Natural killer cell (primary cell): ENCODE measurements at regions not wholly inside any gene's neighbourhood (a gene's known extent, or its start where the extent isn't known, plus 50 kb on each side); places are given as distances from the start of the nearest gene placed in this dataset.
"Not testable (repeated sequence)": the region's sequence is repeated elsewhere in the genome, so short reads cannot be mapped to it uniquely, and the experiment has no call there.

Source experiments
- ATAC-seq, 3 donors: fragments of 150-1000 bp in 2 of 3; fragments of 200-7000 bp in 1 of 3; cut with Tn5 transposase; 1 replicate in 1 of 3; 2 replicates in 2 of 3; pipeline ENCODE4 v1.10.0; 2021; ENCODE audit warnings: mild to moderate bottlenecking in 2 of 3, moderate library complexity in 2 of 3
- DNase-seq, 2 donors: peaks; one replicate each; pipeline versions ENCODE4 v3.0.0 to v3.0.0-alpha.2; 2013 to 2021; ENCODE audit warnings: mixed read lengths in 1 of 2
- H3K27ac ChIP-seq: one replicate; pipeline ENCODE4 v1.5.1; 2013; ENCODE audit warnings: mild to moderate bottlenecking, low read length
- H3K27me3 ChIP-seq: one replicate; pipeline ENCODE4 v1.6.1; 2013; ENCODE audit warnings: low read length; ENCODE audit not compliant: control insufficient read depth, insufficient read depth
- H3K36me3 ChIP-seq: one replicate; pipeline ENCODE4 v1.6.1; 2013; ENCODE audit warnings: low read length; ENCODE audit not compliant: control insufficient read depth, insufficient read depth
- H3K4me1 ChIP-seq: one replicate; pipeline ENCODE4 v1.6.1; 2013; ENCODE audit warnings: low read length; ENCODE audit not compliant: control insufficient read depth, insufficient read depth
- H3K4me3 ChIP-seq: one replicate; pipeline ENCODE4 v1.5.1; 2013; ENCODE audit warnings: low read length
- H3K9me3 ChIP-seq: one replicate; pipeline ENCODE4 v1.6.1; 2013; ENCODE audit warnings: low read length; ENCODE audit not compliant: control insufficient read depth, insufficient read depth
- H3K27ac Mint-ChIP-seq, 2 donors: one replicate each; pipeline ENCODE4 v1.8.0; 2022; ENCODE audit warnings: mild to moderate bottlenecking in 2 of 2, mixed read lengths in 2 of 2, moderate library complexity in 1 of 2
- H3K27me3 Mint-ChIP-seq, 2 donors: one replicate each; pipeline ENCODE4 v1.8.0; 2022; ENCODE audit warnings: low read depth in 2 of 2, mixed read lengths in 2 of 2
- H3K36me3 Mint-ChIP-seq: one replicate; pipeline ENCODE4 v1.8.0; 2022; ENCODE audit warnings: mixed read lengths
- H3K4me1 Mint-ChIP-seq, 2 donors: one replicate each; pipeline ENCODE4 v1.8.0; 2022; ENCODE audit warnings: mixed read lengths in 2 of 2
- H3K4me3 Mint-ChIP-seq: one replicate; pipeline ENCODE4 v1.8.0; 2022; ENCODE audit warnings: mild to moderate bottlenecking, moderate library complexity, mixed read lengths
- H3K9me3 Mint-ChIP-seq, 2 donors: one replicate each; pipeline ENCODE4 v1.8.0; 2022; ENCODE audit warnings: mixed read lengths in 2 of 2
- WGBS: methylation state at CpG from one replicate; pipeline ENCODE4 v1.1.7; 2013; ENCODE audit warnings: missing lambda C conversion rate; ENCODE audit not compliant: insufficient coverage; 5-methylcytosine and 5-hydroxymethylcytosine counted together
- intact Hi-C: fragments of 100-400 bp; cut with micrococcal nuclease; formaldehyde crosslinking; loops from one replicate; pipeline ENCODE4 v1.14.2; 2022
- TF ChIP-seq, protein P1 (sequence below): fragments of 200-600 bp; IDR thresholded peaks from one replicate; pipeline ENCODE4 v1.8.0; 2022; ENCODE audit warnings: antibody characterized with exemption

DNA sequence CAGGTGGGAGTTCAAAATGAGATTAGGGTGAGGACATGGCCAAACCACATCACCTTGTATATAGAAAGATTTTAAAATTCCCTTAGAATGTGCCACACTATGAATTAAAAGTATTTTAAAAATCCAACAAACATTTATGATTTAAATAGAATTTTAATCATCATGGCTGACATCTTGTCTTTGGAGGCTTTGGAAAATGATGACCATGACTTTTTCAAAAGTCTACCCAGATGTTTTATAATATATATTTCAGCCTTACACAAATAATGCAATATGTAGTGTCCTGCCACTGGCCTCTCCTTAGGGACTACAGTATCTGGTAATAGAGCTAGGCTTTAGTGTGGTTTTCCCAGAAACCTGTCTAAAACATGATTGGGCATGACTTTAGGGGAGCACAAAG, 1353.4 kb upstream of the GOT2 start:
- no peak for ATAC-seq
- no peak for DNase-seq
- Histone ChIP-seq H3K4me3 (no peak overlapping the region), H3K36me3 (no peaks in the 10 kb centered on the region), H3K27ac (no peak overlapping the region), H3K27me3 (no peaks in the 10 kb centered on the region), H3K4me1 (no peaks in the 10 kb centered on the region), H3K9me3 (peaks cover 5% of the 10 kb centered on the region)
- Mint-ChIP-seq H3K9me3 (peaks cover 7 to 22% of the 10 kb centered on the region in 2 donors), H3K27me3 (no peaks in the 10 kb centered on the region), H3K4me3 (no peak overlapping the region), H3K36me3 (no peaks in the 10 kb centered on the region), H3K4me1 (no peaks in the 10 kb centered on the region), H3K27ac (no peak overlapping the region)
- TF ChIP-seq, protein P1, sequence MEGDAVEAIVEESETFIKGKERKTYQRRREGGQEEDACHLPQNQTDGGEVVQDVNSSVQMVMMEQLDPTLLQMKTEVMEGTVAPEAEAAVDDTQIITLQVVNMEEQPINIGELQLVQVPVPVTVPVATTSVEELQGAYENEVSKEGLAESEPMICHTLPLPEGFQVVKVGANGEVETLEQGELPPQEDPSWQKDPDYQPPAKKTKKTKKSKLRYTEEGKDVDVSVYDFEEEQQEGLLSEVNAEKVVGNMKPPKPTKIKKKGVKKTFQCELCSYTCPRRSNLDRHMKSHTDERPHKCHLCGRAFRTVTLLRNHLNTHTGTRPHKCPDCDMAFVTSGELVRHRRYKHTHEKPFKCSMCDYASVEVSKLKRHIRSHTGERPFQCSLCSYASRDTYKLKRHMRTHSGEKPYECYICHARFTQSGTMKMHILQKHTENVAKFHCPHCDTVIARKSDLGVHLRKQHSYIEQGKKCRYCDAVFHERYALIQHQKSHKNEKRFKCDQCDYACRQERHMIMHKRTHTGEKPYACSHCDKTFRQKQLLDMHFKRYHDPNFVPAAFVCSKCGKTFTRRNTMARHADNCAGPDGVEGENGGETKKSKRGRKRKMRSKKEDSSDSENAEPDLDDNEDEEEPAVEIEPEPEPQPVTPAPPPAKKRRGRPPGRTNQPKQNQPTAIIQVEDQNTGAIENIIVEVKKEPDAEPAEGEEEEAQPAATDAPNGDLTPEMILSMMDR, result no peak
- intact Hi-C loops, result no loop called here

- not testable (repeated sequence) for H3K4me3 Mint-ChIP-seq, H3K4me1 Mint-ChIP-seq
These were observed 1344.7 kb upstream of the GOT2 start for GRCh38 chr16:60078819-60079218.

GRCh38 chr16:60077861-60078260, 1343.7 kb upstream of the GOT2 start:
- no peaks in the 10 kb centered on the region for H3K27me3 Mint-ChIP-seq
- intact Hi-C loops, result no loop called here
- peaks cover 4% of the 10 kb centered on the region for H3K9me3 ChIP-seq
- H3K4me1 Mint-ChIP-seq, result no peaks in the 10 kb centered on the region
- H3K27ac ChIP-seq, result no peak overlapping the region
- H3K4me3 ChIP-seq, result no peak overlapping the region
- H3K27me3 ChIP-seq, result no peaks in the 10 kb centered on the region
- H3K4me3 Mint-ChIP-seq, result no peak overlapping the region
- no peaks in the 10 kb centered on the region for H3K36me3 Mint-ChIP-seq
- H3K9me3 Mint-ChIP-seq, result peaks cover 17 to 36% of the 10 kb centered on the region in 2 donors
- H3K27ac Mint-ChIP-seq, result no peak overlapping the region
- H3K4me1 ChIP-seq, result no peaks in the 10 kb centered on the region
- TF ChIP-seq, protein P1, result no peak
- no peak for ATAC-seq
- no CpG with 5 or more reads among the region's 3 CpGs for WGBS
- no peaks in the 10 kb centered on the region for H3K36me3 ChIP-seq
- DNase-seq, result no peak

More at GRCh38 chr16:60078819-60079218, 1344.7 kb upstream of the GOT2 start:
- H3K27me3 ChIP-seq, H3K27ac Mint-ChIP-seq, H3K4me1 ChIP-seq, H3K27me3 Mint-ChIP-seq, ATAC-seq, H3K27ac ChIP-seq, intact Hi-C loops, H3K36me3 ChIP-seq, H3K9me3 ChIP-seq, DNase-seq, H3K36me3 Mint-ChIP-seq, H3K4me3 ChIP-seq: not testable (repeated sequence)
- peaks cover 17 to 36% of the 10 kb centered on the region in 2 donors for H3K9me3 Mint-ChIP-seq
- WGBS, result 94% methylated on average over 8 of the region's 10 CpGs

DNA sequence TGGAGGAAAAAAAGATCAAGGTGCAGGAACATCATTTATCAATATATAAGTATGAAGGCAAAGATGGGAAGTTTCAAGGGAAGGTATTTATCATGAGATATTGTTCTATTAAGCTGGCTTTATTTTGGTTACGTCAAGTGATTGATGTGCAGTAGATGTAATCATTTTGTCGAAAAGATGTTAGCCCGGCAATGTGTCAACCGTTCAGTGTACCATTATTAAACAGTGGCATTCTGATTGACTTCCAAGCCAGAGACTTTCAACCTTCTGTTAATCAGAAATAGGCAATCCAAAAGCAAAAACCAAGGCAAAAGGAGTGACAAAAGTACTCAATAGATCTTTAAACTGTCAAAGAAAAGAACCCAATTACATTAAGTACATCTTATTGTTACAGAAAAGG, 1340.3 kb upstream of the GOT2 start:
- no peaks in the 10 kb centered on the region for H3K27me3 Mint-ChIP-seq
- TF ChIP-seq, protein P1, result no peak
- no peak overlapping the region for H3K4me3 Mint-ChIP-seq
- WGBS, result 90% methylated on average over 4 of the region's 4 CpGs
- no peak for DNase-seq
- H3K27ac ChIP-seq, result no peak overlapping the region
- intact Hi-C loops, result no loop called here
- H3K4me1 ChIP-seq, result no peaks in the 10 kb centered on the region
- H3K9me3 Mint-ChIP-seq, result peaks cover 5 to 18% of the 10 kb centered on the region in 2 donors
- ATAC-seq, result no peak
- no peak overlapping the region for H3K4me3 ChIP-seq
- H3K27ac Mint-ChIP-seq, result no peak overlapping the region
- no peaks in the 10 kb centered on the region for H3K4me1 Mint-ChIP-seq
- H3K36me3 Mint-ChIP-seq, result peaks cover 2% of the 10 kb centered on the region
- no peaks in the 10 kb centered on the region for H3K36me3 ChIP-seq
- H3K9me3 ChIP-seq, result peaks cover 4% of the 10 kb centered on the region
- no peaks in the 10 kb centered on the region for H3K27me3 ChIP-seq
